GM12892 (cell line): ENCODE measurements at regions not wholly inside any gene's neighbourhood (a gene's known extent, or its start where the extent isn't known, plus 50 kb on each side); places are given as distances from the start of the nearest gene placed in this dataset.

Source experiments
- DNase-seq: peaks from one replicate; pipeline ENCODE4 v3.0.0; 2011; ENCODE audit not compliant: insufficient read length
- FAIRE-seq: peaks from 2 replicates; lab custom pipeline; 2011; peaks lifted over from hg19 to GRCh38; lab: Jason Lieb, UNC
- POLR2A ChIP-seq: IDR thresholded peaks from 2 replicates; pipeline ENCODE4 v1.6.1; 2011; ENCODE audit warnings: low read depth, low read length, control low read depth
- POLR2AphosphoS5 ChIP-seq: IDR thresholded peaks from 2 replicates; pipeline ENCODE4 v1.6.1; 2011; ENCODE audit warnings: low read depth, low read length, control low read depth
- TAF1 ChIP-seq: IDR thresholded peaks from 2 replicates; pipeline ENCODE4 v1.6.1; 2011; ENCODE audit warnings: low read depth, mild to moderate bottlenecking, control low read depth, low read length, borderline replicate concordance

GRCh38 chr16:85253084-85253941, 141.0 kb upstream of the CIBAR2 start:
- TF ChIP-seq TAF1 (no peak), POLR2A (no peak), POLR2AphosphoS5 (no peak)
- FAIRE-seq (peak; percentile 92), DNase-seq (peak; percentile 93)

- DNase-seq = no peak
- TF ChIP-seq TAF1 = no peak
- no peak for TF ChIP-seq POLR2A
- no peak for TF ChIP-seq POLR2AphosphoS5
- no peak for FAIRE-seq
Measured at GRCh38 chr16:85254051-85254450, 141.8 kb upstream of the CIBAR2 start.

- no peak for TF ChIP-seq TAF1
- TF ChIP-seq POLR2A = no peak
- no peak for TF ChIP-seq POLR2AphosphoS5
- FAIRE-seq (no peak), DNase-seq (no peak)
Measured at GRCh38 chr16:85254921-85255320, 142.6 kb upstream of the CIBAR2 start.

GRCh38 chr16:85255777-85256176, 143.5 kb upstream of the CIBAR2 start:
- TF ChIP-seq POLR2A (no peak), TAF1 (no peak), POLR2AphosphoS5 (no peak)
- FAIRE-seq (no peak), DNase-seq (no peak)

- no peak for TF ChIP-seq TAF1
- no peak for TF ChIP-seq POLR2AphosphoS5
- TF ChIP-seq POLR2A = no peak
- FAIRE-seq = no peak
Measured at GRCh38 chr16:85256190-85256739, 144.0 kb upstream of the CIBAR2 start.

GRCh38 chr16:85257483-85257882, 145.2 kb upstream of the CIBAR2 start:
- no peak for DNase-seq
- FAIRE-seq = no peak

More at GRCh38 chr16:85256190-85256739, 144.0 kb upstream of the CIBAR2 start:
- DNase-seq = no peak

GRCh38 chr16:85258166-85258565, 145.9 kb upstream of the CIBAR2 start:
- FAIRE-seq = no peak

More at GRCh38 chr16:85257483-85257882, 145.2 kb upstream of the CIBAR2 start:
- TF ChIP-seq POLR2AphosphoS5 (no peak), POLR2A (no peak), TAF1 (no peak)

GRCh38 chr16:85258629-85259028, 146.4 kb upstream of the CIBAR2 start:
- DNase-seq (no peak), FAIRE-seq (no peak)
- TF ChIP-seq POLR2A (no peak), TAF1 (no peak), POLR2AphosphoS5 (no peak)

More at GRCh38 chr16:85258166-85258565, 145.9 kb upstream of the CIBAR2 start:
- TF ChIP-seq POLR2A (no peak), TAF1 (no peak), POLR2AphosphoS5 (no peak)
- DNase-seq = no peak

GRCh38 chr16:85259115-85259831, 147.0 kb upstream of the CIBAR2 start:
- no peak for FAIRE-seq
- DNase-seq = no peak
- no peak for TF ChIP-seq POLR2AphosphoS5
- no peak for TF ChIP-seq TAF1
- no peak for TF ChIP-seq POLR2A

- TF ChIP-seq TAF1 (no peak), POLR2A (no peak), POLR2AphosphoS5 (no peak)
- FAIRE-seq (no peak), DNase-seq (no peak)
Measured at GRCh38 chr16:85259832-85260167, 147.5 kb upstream of the CIBAR2 start.

- DNase-seq (no peak), FAIRE-seq (no peak)
- TF ChIP-seq POLR2AphosphoS5 (no peak), POLR2A (no peak), TAF1 (no peak)
Measured at GRCh38 chr16:85261204-85261603, 148.9 kb upstream of the CIBAR2 start.
